ENCODE measurements at regions not wholly inside any gene's neighbourhood (a gene's known extent, or its start where the extent isn't known, plus 50 kb on each side); places are given as distances from the start of the nearest gene placed in this dataset.

- ChIA-PET CTCF (interaction anchor here (1.2 kb wide), 1 partner anchor 150 kb away, joined by 3 read pairs; no protein-coding TSS in a partner anchor), POLR2A (interaction anchor here (1.6 to 7.0 kb wide), 2 partner anchors 50 to 78 kb away, joined by 4 to 58 read pairs; partner anchors contain the start of genes AGPS and NFE2L2)
- H3K27ac ChIP-seq (ENCODE audit: low read depth in 1 of 2, low read length in 2 of 2) = no peak overlapping the region
- H3K4me1 Mint-ChIP-seq (ENCODE audit: low read depth) = peaks cover 32% of the 10 kb centered on the region
- H3K4me1 ChIP-seq (ENCODE audit: insufficient read depth, low read length) = peaks cover 13% of the 10 kb centered on the region
- H3K36me3 Mint-ChIP-seq (ENCODE audit: low read depth) = no peaks in the 10 kb centered on the region
- H3K9me3 ChIP-seq (ENCODE audit: control insufficient read depth in 1 of 2, insufficient read depth in 1 of 2, low read length in 2 of 2) = no peaks in the 10 kb centered on the region
- H3K36me3 ChIP-seq (ENCODE audit: insufficient read depth, low read length) = no peaks in the 10 kb centered on the region
- ATAC-seq (ENCODE audit: poor library complexity) = no peak
- H3K4me3 Mint-ChIP-seq = no peak overlapping the region
- no peak overlapping the region for H3K4me3 ChIP-seq (ENCODE audit: low read length)
- no peak for DNase-seq
- H3K27ac Mint-ChIP-seq = peak overlapping the region; percentile 90
- intact Hi-C loops (cut with DNase I, micrococcal nuclease) = loop anchor here in 1 of 2 experiments (5.0 kb wide), 1 partner anchor 52 kb away; the partner anchor contains the start of gene NFE2L2
- H3K9me3 Mint-ChIP-seq = no peaks in the 10 kb centered on the region
- H3K27me3 ChIP-seq (ENCODE audit: control insufficient read depth in 1 of 2, insufficient read depth in 2 of 2, low read length in 2 of 2) = no peaks in the 10 kb centered on the region
- H3K27me3 Mint-ChIP-seq = no peaks in the 10 kb centered on the region
- TF ChIP-seq CTCF (IDR thresholded peaks at IDR 0.05) = no peak
Observed at GRCh38 chr2:177314722-177315264, 50.3 kb upstream of the NFE2L2 start.

GRCh38 chr2:177315364-177315763, 50.8 kb upstream of the NFE2L2 start:
- no peak overlapping the region for H3K4me3 ChIP-seq (ENCODE audit: low read length)
- Mint-ChIP-seq H3K36me3 (ENCODE audit: low read depth) (no peaks in the 10 kb centered on the region), H3K4me3 (no peak overlapping the region), H3K27ac (no peak overlapping the region), H3K27me3 (no peaks in the 10 kb centered on the region), H3K9me3 (no peaks in the 10 kb centered on the region), H3K4me1 (ENCODE audit: low read depth) (peaks cover 27% of the 10 kb centered on the region)
- intact Hi-C loops (cut with DNase I, micrococcal nuclease) = no loop called here
- DNase-seq (no peak), ATAC-seq (ENCODE audit: poor library complexity) (no peak)
- CTCF ChIA-PET = interaction anchor here (1.2 kb wide), 1 partner anchor 151 kb away, joined by 3 read pairs; no protein-coding TSS in a partner anchor
- no peak for TF ChIP-seq CTCF (IDR thresholded peaks at IDR 0.05)
- no peaks in the 10 kb centered on the region for H3K9me3 ChIP-seq (ENCODE audit: control insufficient read depth in 1 of 2, insufficient read depth in 1 of 2, low read length in 2 of 2)
- peaks cover 7% of the 10 kb centered on the region for H3K4me1 ChIP-seq (ENCODE audit: insufficient read depth, low read length)
- POLR2A ChIA-PET = interaction anchor here (1.6 to 7.0 kb wide), 2 partner anchors 51 to 78 kb away, joined by 4 to 58 read pairs; partner anchors contain the start of genes AGPS and NFE2L2
- H3K36me3 ChIP-seq (ENCODE audit: insufficient read depth, low read length) = no peaks in the 10 kb centered on the region
- no peaks in the 10 kb centered on the region for H3K27me3 ChIP-seq (ENCODE audit: control insufficient read depth in 1 of 2, insufficient read depth in 2 of 2, low read length in 2 of 2)
- H3K27ac ChIP-seq (ENCODE audit: low read depth in 1 of 2, low read length in 2 of 2) = no peak overlapping the region

GRCh38 chr2:177316756-177317155, 52.2 kb upstream of the NFE2L2 start:
- Mint-ChIP-seq H3K4me1 (ENCODE audit: low read depth) (peaks cover 13% of the 10 kb centered on the region), H3K4me3 (no peak overlapping the region), H3K36me3 (ENCODE audit: low read depth) (no peaks in the 10 kb centered on the region), H3K27me3 (no peaks in the 10 kb centered on the region), H3K9me3 (no peaks in the 10 kb centered on the region), H3K27ac (no peak overlapping the region)
- ChIA-PET CTCF (no interaction called here), POLR2A (interaction anchor here (7.0 kb wide), 1 partner anchor 52 kb away, joined by 58 read pairs; the partner anchor contains the start of gene NFE2L2)
- no peaks in the 10 kb centered on the region for H3K4me1 ChIP-seq (ENCODE audit: insufficient read depth, low read length)
- intact Hi-C loops (cut with DNase I, micrococcal nuclease) = loop anchor here in 1 of 2 experiments (2.0 kb wide), 1 partner anchor 14 kb away; no protein-coding TSS in a partner anchor
- ATAC-seq (ENCODE audit: poor library complexity) (no peak), DNase-seq (no peak)
- H3K4me3 ChIP-seq (ENCODE audit: low read length) = no peak overlapping the region
- H3K36me3 ChIP-seq (ENCODE audit: insufficient read depth, low read length) = no peaks in the 10 kb centered on the region
- H3K27me3 ChIP-seq (ENCODE audit: control insufficient read depth in 1 of 2, insufficient read depth in 2 of 2, low read length in 2 of 2) = no peaks in the 10 kb centered on the region
- no peak for TF ChIP-seq CTCF (IDR thresholded peaks at IDR 0.05)
- no peaks in the 10 kb centered on the region for H3K9me3 ChIP-seq (ENCODE audit: control insufficient read depth in 1 of 2, insufficient read depth in 1 of 2, low read length in 2 of 2)
- no peak overlapping the region for H3K27ac ChIP-seq (ENCODE audit: low read depth in 1 of 2, low read length in 2 of 2)
